Prostate gland (tissue), 2 donors: ENCODE measurements at regions not wholly inside any gene's neighbourhood (a gene's known extent, or its start where the extent isn't known, plus 50 kb on each side); places are given as distances from the start of the nearest gene placed in this dataset.

ENCODE experiments used
- CTCF ChIP-seq, 4 experiments: fragments of 200-600 bp in 2 of 4; fragments of 450-650 bp in 2 of 4; sonication (generic) in 2 of 4; IDR thresholded peaks; 1 replicate in 3 of 4; 2 replicates in 1 of 4; pipeline ENCODE4 v1.5.1; 2016 to 2019; ENCODE audit warnings: antibody characterized with exemption in 4 of 4, mild to moderate bottlenecking in 2 of 4, moderate library complexity in 2 of 4
- POLR2A ChIP-seq: fragments of 450-650 bp; IDR thresholded peaks from one replicate; pipeline ENCODE4 v1.6.1; 2016; ENCODE audit warnings: antibody characterized with exemption, mild to moderate bottlenecking
- POLR2AphosphoS5 ChIP-seq: sonication (generic); formaldehyde crosslinking; IDR thresholded peaks from one replicate; pipeline ENCODE4 v1.6.1; 2017; ENCODE audit warnings: antibody characterized with exemption

GRCh38 chr21:25039461-25040380, 567.6 kb downstream of the MRPL39 start:
- no peak for TF ChIP-seq POLR2A
- peak in 2 of 4 experiments; percentile 38 to 48 for TF ChIP-seq CTCF (IDR thresholded peaks at IDR 0.05)
- TF ChIP-seq POLR2AphosphoS5 = no peak
